ENCODE measurements at regions not wholly inside any gene's neighbourhood (a gene's known extent, or its start where the extent isn't known, plus 50 kb on each side); places are given as distances from the start of the nearest gene placed in this dataset.

DNA sequence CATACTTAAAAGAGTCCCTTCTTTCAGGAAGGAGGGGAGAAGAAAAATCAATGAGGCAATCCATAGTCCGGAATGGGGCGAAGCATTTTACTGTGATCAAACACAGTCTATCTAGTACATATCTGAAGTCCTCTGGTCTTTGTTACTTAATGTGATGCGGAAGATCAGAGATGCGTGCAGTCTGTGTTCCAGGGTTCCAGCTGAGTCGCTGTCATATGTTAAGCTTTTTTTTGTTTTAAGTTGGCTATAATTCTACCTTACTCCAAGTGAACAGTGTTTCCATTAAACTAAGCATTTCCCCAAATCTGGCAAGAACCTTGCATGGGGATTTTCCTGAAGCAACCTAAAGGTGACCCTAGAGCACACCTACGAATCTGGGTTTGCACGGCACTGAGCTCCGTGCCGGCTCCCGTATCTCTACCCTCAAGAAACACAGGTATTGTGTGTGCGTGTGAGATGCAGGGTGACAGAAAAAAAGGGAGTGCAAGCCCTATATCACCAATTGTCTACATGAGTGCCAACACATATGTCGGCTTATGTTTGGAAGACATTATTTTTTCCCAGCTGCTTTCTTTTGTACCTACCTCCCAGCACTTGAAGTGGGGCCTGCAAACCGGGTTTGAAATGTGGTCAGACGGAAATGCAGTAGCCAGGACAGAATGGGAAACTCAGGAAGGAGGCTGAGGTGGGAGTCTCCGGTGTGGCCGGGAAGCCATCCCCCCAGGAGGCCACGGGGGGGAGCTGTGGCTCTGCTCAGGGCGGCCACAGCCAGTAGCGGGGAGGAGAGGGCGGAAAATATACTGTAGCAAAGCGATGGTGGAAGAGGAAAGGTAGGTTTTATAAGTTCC is 435.8 kb upstream of the MGMT start:
- TF ChIP-seq, protein P1, sequence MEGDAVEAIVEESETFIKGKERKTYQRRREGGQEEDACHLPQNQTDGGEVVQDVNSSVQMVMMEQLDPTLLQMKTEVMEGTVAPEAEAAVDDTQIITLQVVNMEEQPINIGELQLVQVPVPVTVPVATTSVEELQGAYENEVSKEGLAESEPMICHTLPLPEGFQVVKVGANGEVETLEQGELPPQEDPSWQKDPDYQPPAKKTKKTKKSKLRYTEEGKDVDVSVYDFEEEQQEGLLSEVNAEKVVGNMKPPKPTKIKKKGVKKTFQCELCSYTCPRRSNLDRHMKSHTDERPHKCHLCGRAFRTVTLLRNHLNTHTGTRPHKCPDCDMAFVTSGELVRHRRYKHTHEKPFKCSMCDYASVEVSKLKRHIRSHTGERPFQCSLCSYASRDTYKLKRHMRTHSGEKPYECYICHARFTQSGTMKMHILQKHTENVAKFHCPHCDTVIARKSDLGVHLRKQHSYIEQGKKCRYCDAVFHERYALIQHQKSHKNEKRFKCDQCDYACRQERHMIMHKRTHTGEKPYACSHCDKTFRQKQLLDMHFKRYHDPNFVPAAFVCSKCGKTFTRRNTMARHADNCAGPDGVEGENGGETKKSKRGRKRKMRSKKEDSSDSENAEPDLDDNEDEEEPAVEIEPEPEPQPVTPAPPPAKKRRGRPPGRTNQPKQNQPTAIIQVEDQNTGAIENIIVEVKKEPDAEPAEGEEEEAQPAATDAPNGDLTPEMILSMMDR (conservative IDR thresholded peaks at IDR 0.05 in 1 of 2, IDR thresholded peaks at IDR 0.05 in 1 of 2; ENCODE audit: extremely low read depth in 1 of 2, insufficient read depth in 1 of 2, low read depth in 1 of 2, low read length in 2 of 2): peak; percentile 22 to 41
- no peak for TF ChIP-seq EZH2 (IDR thresholded peaks at IDR 0.05; ENCODE audit: borderline replicate concordance, low read length)

All from mammary epithelial cell (primary cell).